ENCODE measurements at regions not wholly inside any gene's neighbourhood (a gene's known extent, or its start where the extent isn't known, plus 50 kb on each side); places are given as distances from the start of the nearest gene placed in this dataset.

DNA sequence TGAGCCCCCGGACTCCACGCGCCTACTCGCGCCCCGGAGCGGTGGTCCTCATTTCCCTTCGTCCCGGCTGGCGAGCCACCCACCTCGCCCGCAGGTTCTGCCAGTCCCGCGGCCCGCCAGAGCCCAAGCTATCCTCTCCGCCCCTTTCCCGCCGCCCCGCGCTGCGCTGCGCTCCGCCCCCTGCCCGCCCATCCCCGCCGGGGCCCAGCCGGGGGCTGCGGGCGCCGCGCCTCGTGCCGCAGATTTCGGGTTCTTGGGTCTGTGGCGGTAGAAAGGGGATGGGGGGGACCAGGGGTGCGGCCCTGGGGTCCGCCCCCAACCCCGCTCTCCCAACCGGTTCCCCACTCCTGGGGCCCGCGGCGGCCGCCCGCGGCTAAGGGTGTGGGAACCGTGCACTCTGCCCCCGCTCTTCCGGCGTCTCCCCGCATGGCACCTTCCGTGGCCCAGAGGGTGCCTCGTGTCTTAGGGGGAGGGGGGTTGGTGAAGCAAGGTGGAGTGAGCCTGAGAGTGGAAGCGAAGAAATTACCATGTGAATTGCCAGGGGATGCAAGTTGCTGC lies 650.8 kb upstream of the DIPK2B start:
- TF ChIP-seq, protein P1, sequence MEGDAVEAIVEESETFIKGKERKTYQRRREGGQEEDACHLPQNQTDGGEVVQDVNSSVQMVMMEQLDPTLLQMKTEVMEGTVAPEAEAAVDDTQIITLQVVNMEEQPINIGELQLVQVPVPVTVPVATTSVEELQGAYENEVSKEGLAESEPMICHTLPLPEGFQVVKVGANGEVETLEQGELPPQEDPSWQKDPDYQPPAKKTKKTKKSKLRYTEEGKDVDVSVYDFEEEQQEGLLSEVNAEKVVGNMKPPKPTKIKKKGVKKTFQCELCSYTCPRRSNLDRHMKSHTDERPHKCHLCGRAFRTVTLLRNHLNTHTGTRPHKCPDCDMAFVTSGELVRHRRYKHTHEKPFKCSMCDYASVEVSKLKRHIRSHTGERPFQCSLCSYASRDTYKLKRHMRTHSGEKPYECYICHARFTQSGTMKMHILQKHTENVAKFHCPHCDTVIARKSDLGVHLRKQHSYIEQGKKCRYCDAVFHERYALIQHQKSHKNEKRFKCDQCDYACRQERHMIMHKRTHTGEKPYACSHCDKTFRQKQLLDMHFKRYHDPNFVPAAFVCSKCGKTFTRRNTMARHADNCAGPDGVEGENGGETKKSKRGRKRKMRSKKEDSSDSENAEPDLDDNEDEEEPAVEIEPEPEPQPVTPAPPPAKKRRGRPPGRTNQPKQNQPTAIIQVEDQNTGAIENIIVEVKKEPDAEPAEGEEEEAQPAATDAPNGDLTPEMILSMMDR (IDR thresholded peaks at IDR 0.05): no peak
- H3K4me1 ChIP-seq: no peaks in the 10 kb centered on the region
- no peaks in the 10 kb centered on the region for H3K9me3 ChIP-seq
- no peak overlapping the region for H3K27ac ChIP-seq
- H3K36me3 ChIP-seq: no peaks in the 10 kb centered on the region
- intact Hi-C loops (cut with DNase I): no loop called here
- peak; percentile 48 for DNase-seq
- H3K27me3 ChIP-seq: no peaks in the 10 kb centered on the region
- H3K4me3 ChIP-seq: peak overlapping the region; percentile 64
- H3K9ac ChIP-seq (ENCODE audit: low read depth in 2 of 2, low read length in 2 of 2): peak overlapping the region; percentile 3 to 65

DNA sequence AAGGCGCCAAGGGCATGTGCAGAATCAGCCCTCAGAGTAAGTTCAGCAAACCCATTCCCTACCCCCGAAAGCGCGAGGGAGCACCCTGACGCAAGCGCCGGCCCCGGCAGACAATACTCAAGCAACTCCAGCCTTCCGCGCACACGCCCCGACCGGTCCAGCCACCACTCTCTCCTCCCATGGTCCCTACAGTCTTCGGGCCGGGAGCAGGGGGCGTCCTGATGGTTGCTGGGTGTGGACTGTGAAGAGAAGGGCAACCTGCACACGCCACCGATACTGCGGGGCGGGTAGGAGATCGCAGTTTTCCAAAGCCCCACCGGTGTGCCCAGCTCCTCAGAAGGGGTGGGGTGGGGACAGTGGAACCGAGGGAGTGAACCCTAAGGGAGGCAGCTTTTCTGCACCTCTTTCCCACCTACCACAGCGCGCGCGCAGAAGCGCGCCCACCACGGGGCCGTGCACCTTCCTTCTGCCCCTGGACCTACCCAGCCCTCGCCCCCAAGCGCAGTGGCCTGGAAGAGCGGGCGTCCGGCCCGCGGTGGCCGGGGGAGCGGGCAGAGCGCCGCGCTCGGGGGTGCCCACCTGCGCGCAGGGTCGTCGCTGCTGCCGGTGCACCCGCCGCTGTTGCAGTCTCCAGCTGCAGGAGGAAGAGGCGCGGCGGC lies 650.2 kb upstream of the DIPK2B start:
- H3K4me1 ChIP-seq: no peaks in the 10 kb centered on the region
- DNase-seq: peak; percentile 38
- TF ChIP-seq, protein P1 (IDR thresholded peaks at IDR 0.05): no peak
- intact Hi-C loops (cut with DNase I): no loop called here
- no peaks in the 10 kb centered on the region for H3K27me3 ChIP-seq
- no peak overlapping the region for H3K27ac ChIP-seq
- no peaks in the 10 kb centered on the region for H3K36me3 ChIP-seq
- H3K9me3 ChIP-seq: no peaks in the 10 kb centered on the region
- peak overlapping the region; percentile 44 to 65 for H3K9ac ChIP-seq (ENCODE audit: low read depth in 2 of 2, low read length in 2 of 2)
- H3K4me3 ChIP-seq: peak overlapping the region; percentile 64

DNA sequence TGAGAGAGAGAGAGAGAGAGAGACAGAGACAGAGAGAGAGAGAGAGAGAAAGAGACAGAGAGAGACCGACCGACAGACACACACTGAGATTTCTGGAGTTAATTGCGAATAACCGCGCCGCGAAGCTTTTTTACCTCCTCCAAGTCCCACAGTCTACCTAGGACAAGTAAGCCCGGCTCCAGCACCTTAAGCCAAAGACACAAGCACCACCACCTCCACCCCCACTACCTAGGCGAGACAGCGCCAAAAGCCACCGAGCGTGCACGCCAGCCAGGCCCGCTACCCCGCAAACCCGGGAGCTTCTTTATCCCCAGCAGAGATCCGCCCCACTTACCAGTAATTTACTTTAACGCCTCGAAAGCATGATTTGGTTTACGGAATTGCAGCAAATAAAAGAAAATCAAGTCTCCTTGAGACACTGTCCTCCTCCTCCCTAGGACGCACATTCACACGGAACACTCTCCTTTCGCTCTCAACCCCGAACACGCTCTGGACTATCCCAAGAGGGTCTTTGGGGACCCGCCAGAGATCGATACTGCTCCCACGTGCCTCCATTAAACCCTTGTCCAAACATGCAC lies 649.6 kb upstream of the DIPK2B start:
- no peaks in the 10 kb centered on the region for H3K9me3 ChIP-seq
- H3K27ac ChIP-seq: no peak overlapping the region
- peak; percentile 26 for DNase-seq
- no peaks in the 10 kb centered on the region for H3K36me3 ChIP-seq
- H3K4me1 ChIP-seq: no peaks in the 10 kb centered on the region
- intact Hi-C loops (cut with DNase I): no loop called here
- peak overlapping the region; percentile 44 to 65 for H3K9ac ChIP-seq (ENCODE audit: low read depth in 2 of 2, low read length in 2 of 2)
- H3K4me3 ChIP-seq: peak overlapping the region; percentile 64
- H3K27me3 ChIP-seq: no peaks in the 10 kb centered on the region
- TF ChIP-seq, protein P1 (IDR thresholded peaks at IDR 0.05): no peak

DNA sequence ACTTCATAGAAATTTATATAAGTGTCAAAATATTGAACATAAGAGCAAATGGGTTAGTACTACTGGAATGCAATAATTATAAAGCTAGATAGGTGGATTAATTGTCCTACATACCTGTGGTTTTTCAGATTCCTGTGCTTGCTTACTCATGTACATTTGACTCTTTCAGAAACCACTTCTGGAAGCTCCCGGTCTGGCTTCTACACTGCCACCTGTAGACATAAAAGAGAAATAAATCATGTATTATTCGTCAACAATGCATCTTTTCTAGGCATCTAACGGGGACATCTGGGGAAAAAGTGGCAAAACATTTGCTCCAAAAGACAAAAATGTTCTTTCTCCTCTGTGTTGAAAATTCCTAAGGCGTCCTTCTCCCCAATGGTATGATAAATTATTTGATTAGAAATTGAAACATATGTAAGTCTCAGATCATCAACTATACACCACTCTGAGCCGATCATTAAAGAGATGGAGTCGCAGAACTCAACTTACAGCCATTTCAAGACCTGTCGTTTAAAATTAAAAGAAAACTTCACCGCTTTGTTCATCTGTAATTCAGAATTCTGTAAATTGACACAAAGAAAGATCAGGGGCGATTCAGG lies 648.7 kb upstream of the DIPK2B start:
- no peak overlapping the region for H3K9ac ChIP-seq (ENCODE audit: low read depth in 2 of 2, low read length in 2 of 2)
- no peaks in the 10 kb centered on the region for H3K36me3 ChIP-seq
- TF ChIP-seq, protein P1 (IDR thresholded peaks at IDR 0.05): peak; percentile 15
- H3K27me3 ChIP-seq: no peaks in the 10 kb centered on the region
- intact Hi-C loops (cut with DNase I): no loop called here
- H3K27ac ChIP-seq: no peak overlapping the region
- H3K9me3 ChIP-seq: no peaks in the 10 kb centered on the region
- H3K4me1 ChIP-seq: no peaks in the 10 kb centered on the region
- H3K4me3 ChIP-seq: no peak overlapping the region
- DNase-seq: no peak

DNA sequence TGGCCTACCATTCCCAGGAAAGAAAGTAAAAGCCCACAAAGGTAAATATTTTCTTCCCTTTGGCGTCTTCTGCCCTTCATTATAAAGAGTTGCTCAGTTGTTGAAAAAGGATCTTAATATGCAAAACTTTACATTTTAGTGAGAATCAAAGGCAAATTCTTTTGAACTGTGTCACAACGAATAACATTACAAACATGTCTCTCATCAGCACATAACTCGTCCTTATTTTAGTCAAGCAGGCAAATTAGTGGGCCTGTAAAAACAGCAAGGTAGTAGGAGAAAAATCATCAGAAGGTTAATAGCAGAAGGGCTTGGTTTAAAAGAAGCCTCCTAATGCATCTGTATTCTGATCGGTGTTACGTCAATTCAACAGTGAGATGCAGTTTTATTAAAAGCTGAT lies 647.3 kb upstream of the DIPK2B start:
- no peaks in the 10 kb centered on the region for H3K4me1 ChIP-seq
- H3K9me3 ChIP-seq: no peaks in the 10 kb centered on the region
- intact Hi-C loops (cut with DNase I): no loop called here
- no peaks in the 10 kb centered on the region for H3K27me3 ChIP-seq
- no peak overlapping the region for H3K27ac ChIP-seq
- no peak for DNase-seq
- H3K9ac ChIP-seq (ENCODE audit: low read depth in 2 of 2, low read length in 2 of 2): no peak overlapping the region
- H3K36me3 ChIP-seq: no peaks in the 10 kb centered on the region
- TF ChIP-seq, protein P1 (IDR thresholded peaks at IDR 0.05): no peak
- H3K4me3 ChIP-seq: no peak overlapping the region

Measured in colonic mucosa (tissue), 4 donors.